ENCODE measurements at regions not wholly inside any gene's neighbourhood (a gene's known extent, or its start where the extent isn't known, plus 50 kb on each side); places are given as distances from the start of the nearest gene placed in this dataset.
"Not testable (repeated sequence)": the region's sequence is repeated elsewhere in the genome, so short reads cannot be mapped to it uniquely, and the experiment has no call there.

GRCh38 chr16:13489416-13489815, 430.5 kb upstream of the ERCC4 start:
- H3K4me3 ChIP-seq (replicated peaks in 1 of 2; ENCODE audit: low read depth in 1 of 2, low read length in 2 of 2); H3K4me2 ChIP-seq (ENCODE audit: low read length); H3K27me3 ChIP-seq (ENCODE audit: insufficient read depth, low read length); H3K9me2 ChIP-seq (ENCODE audit: insufficient read depth); H3K4me1 ChIP-seq (ENCODE audit: control insufficient read depth in 1 of 2, insufficient read depth in 2 of 2, low read length in 2 of 2); DNase-seq (ENCODE audit: low read depth, low spot score); H3K36me3 ChIP-seq (ENCODE audit: control insufficient read depth in 1 of 2, insufficient read depth in 2 of 2, low read length in 2 of 2); ATAC-seq; H3K27ac ChIP-seq (ENCODE audit: low read depth, low read length); intact Hi-C loops (cut with micrococcal nuclease); RAD21 ChIA-PET (ENCODE audit: low non-redundant PET in 1 of 2, low total read pairs in 2 of 2, uncharacterized antibody in 2 of 2, unreplicated experiment in 2 of 2); H3K9ac ChIP-seq (ENCODE audit: low read length); H4K20me1 ChIP-seq (ENCODE audit: insufficient read depth); H3K79me2 ChIP-seq (ENCODE audit: insufficient read depth, low read length); H3K9me3 ChIP-seq (ENCODE audit: control insufficient read depth in 1 of 2, insufficient read depth in 1 of 2, low read depth in 1 of 2, low read length in 2 of 2); CTCF ChIA-PET; BruUV-seq (replicated peaks); POLR2A ChIA-PET; H2AFZ ChIP-seq (ENCODE audit: low read depth, low read length, poor library complexity, severe bottlenecking): not testable (repeated sequence)

- Histone ChIP-seq H2AFZ (ENCODE audit: low read depth, low read length, poor library complexity, severe bottlenecking) (no peak overlapping the region), H3K9me2 (ENCODE audit: insufficient read depth) (no peaks in the 10 kb centered on the region), H3K4me1 (ENCODE audit: control insufficient read depth in 1 of 2, insufficient read depth in 2 of 2, low read length in 2 of 2) (no peaks in the 10 kb centered on the region), H3K27ac (ENCODE audit: low read depth, low read length) (no peak overlapping the region), H3K9me3 (ENCODE audit: control insufficient read depth in 1 of 2, insufficient read depth in 1 of 2, low read depth in 1 of 2, low read length in 2 of 2) (peaks cover 0 to 5% of the 10 kb centered on the region in 2 experiments; a peak in 1 of 4 replicates), H4K20me1 (ENCODE audit: insufficient read depth) (no peaks in the 10 kb centered on the region; the same call in 1 of the 2 replicates), H3K4me3 (replicated peaks in 1 of 2; ENCODE audit: low read depth in 1 of 2, low read length in 2 of 2) (no peak overlapping the region), H3K4me2 (ENCODE audit: low read length) (no peak overlapping the region), H3K36me3 (ENCODE audit: control insufficient read depth in 1 of 2, insufficient read depth in 2 of 2, low read length in 2 of 2) (no peaks in the 10 kb centered on the region), H3K9ac (ENCODE audit: low read length) (no peak overlapping the region), H3K79me2 (ENCODE audit: insufficient read depth, low read length) (no peaks in the 10 kb centered on the region), H3K27me3 (ENCODE audit: insufficient read depth, low read length) (no peaks in the 10 kb centered on the region; the same call in 1 of the 2 replicates)
- intact Hi-C loops (cut with micrococcal nuclease) = no loop called here
- POLR2A ChIA-PET = no interaction called here
- no TSS peak for BruUV-seq (replicated peaks)
- ATAC-seq (no peak), DNase-seq (ENCODE audit: low read depth, low spot score) (no peak)
- RAD21 ChIA-PET (ENCODE audit: low non-redundant PET in 1 of 2, low total read pairs in 2 of 2, uncharacterized antibody in 2 of 2, unreplicated experiment in 2 of 2) = no interaction called here
- CTCF ChIA-PET = no interaction called here
- TF ChIP-seq REST (IDR thresholded peaks at IDR 0.05; ENCODE audit: low read depth) (no peak), CBX3 (IDR thresholded peaks at IDR 0.05; ENCODE audit: low read depth) (no peak), EZH2 (IDR thresholded peaks at IDR 0.05) (no peak), POLR2A (IDR thresholded peaks at IDR 0.05; ENCODE audit: borderline replicate concordance, extremely low read depth, insufficient read depth, insufficient read length) (no peak), FOSL1 (IDR thresholded peaks at IDR 0.05; ENCODE audit: low read depth) (no peak), TCF7L2 (IDR thresholded peaks at IDR 0.05; ENCODE audit: borderline replicate concordance, extremely low read depth, insufficient read depth, insufficient read length) (no peak), JUND (IDR thresholded peaks at IDR 0.05) (no peak), SP1 (IDR thresholded peaks at IDR 0.05; ENCODE audit: low read depth) (no peak), EZH2phosphoT487 (IDR thresholded peaks at IDR 0.05; ENCODE audit: borderline replicate concordance) (no peak), SIN3A (IDR thresholded peaks at IDR 0.05; ENCODE audit: low read depth) (no peak), ZFX (IDR thresholded peaks at IDR 0.05) (no peak), EGR1 (IDR thresholded peaks at IDR 0.05; ENCODE audit: low read depth) (no peak), YY1 (IDR thresholded peaks at IDR 0.05; ENCODE audit: extremely low read depth, insufficient replicate concordance, low read depth, low read length) (no peak), SRF (IDR thresholded peaks at IDR 0.05; ENCODE audit: low read depth) (no peak)
- TF ChIP-seq, protein P1, sequence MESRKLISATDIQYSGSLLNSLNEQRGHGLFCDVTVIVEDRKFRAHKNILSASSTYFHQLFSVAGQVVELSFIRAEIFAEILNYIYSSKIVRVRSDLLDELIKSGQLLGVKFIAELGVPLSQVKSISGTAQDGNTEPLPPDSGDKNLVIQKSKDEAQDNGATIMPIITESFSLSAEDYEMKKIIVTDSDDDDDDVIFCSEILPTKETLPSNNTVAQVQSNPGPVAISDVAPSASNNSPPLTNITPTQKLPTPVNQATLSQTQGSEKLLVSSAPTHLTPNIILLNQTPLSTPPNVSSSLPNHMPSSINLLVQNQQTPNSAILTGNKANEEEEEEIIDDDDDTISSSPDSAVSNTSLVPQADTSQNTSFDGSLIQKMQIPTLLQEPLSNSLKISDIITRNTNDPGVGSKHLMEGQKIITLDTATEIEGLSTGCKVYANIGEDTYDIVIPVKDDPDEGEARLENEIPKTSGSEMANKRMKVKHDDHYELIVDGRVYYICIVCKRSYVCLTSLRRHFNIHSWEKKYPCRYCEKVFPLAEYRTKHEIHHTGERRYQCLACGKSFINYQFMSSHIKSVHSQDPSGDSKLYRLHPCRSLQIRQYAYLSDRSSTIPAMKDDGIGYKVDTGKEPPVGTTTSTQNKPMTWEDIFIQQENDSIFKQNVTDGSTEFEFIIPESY (IDR thresholded peaks at IDR 0.05; ENCODE audit: extremely low read depth, insufficient replicate concordance, low read length) = no peak
- TF ChIP-seq, protein P2, sequence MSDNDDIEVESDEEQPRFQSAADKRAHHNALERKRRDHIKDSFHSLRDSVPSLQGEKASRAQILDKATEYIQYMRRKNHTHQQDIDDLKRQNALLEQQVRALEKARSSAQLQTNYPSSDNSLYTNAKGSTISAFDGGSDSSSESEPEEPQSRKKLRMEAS (IDR thresholded peaks at IDR 0.05) = no peak
Measured at GRCh38 chr16:13492046-13492445, 427.9 kb upstream of the ERCC4 start.
